IPS-NIHi7 (cell line): ENCODE measurements at regions not wholly inside any gene's neighbourhood (a gene's known extent, or its start where the extent isn't known, plus 50 kb on each side); places are given as distances from the start of the nearest gene placed in this dataset.
A peak's percentile ranks its signal among the peaks of the same experiment; 100 is the strongest.

ENCODE experiments used
- DNase-seq: peaks from one replicate; pipeline ENCODE4 v3.0.0; 2012; ENCODE audit warnings: mixed read lengths; ENCODE audit errors: extremely low spot score

GRCh38 chr13:74871369-74872070, 610.4 kb downstream of the TBC1D4 start:
- DNase-seq = no peak

- no peak for DNase-seq
Observed at GRCh38 chr13:74870865-74871264, 611.1 kb downstream of the TBC1D4 start.

- no peak for DNase-seq
Observed at GRCh38 chr13:74869846-74870245, 612.1 kb downstream of the TBC1D4 start.

- DNase-seq = no peak
Observed at GRCh38 chr13:74868049-74868448, 613.9 kb downstream of the TBC1D4 start.

- DNase-seq = no peak
Observed at GRCh38 chr13:74867460-74867859, 614.5 kb downstream of the TBC1D4 start.

GRCh38 chr13:74866101-74866500, 615.9 kb downstream of the TBC1D4 start:
- no peak for DNase-seq

- DNase-seq = no peak
Observed at GRCh38 chr13:74865656-74866055, 616.3 kb downstream of the TBC1D4 start.

- DNase-seq = no peak
Observed at GRCh38 chr13:74860789-74861188, 621.2 kb downstream of the TBC1D4 start.

- no peak for DNase-seq
Observed at GRCh38 chr13:74850893-74851292, 631.1 kb downstream of the TBC1D4 start.

GRCh38 chr13:74847966-74848365, 634.0 kb downstream of the TBC1D4 start:
- no peak for DNase-seq

GRCh38 chr13:74845806-74846205, 636.2 kb downstream of the TBC1D4 start:
- no peak for DNase-seq

- no peak for DNase-seq
Observed at GRCh38 chr13:74841651-74842050, 640.3 kb downstream of the TBC1D4 start.

- DNase-seq = no peak
Observed at GRCh38 chr13:74841123-74841522, 640.8 kb downstream of the TBC1D4 start.

- DNase-seq = no peak
Observed at GRCh38 chr13:74839656-74840055, 642.3 kb downstream of the TBC1D4 start.

- no peak for DNase-seq
Observed at GRCh38 chr13:74838096-74838495, 643.9 kb downstream of the TBC1D4 start.

- no peak for DNase-seq
Observed at GRCh38 chr13:74836628-74837027, 645.3 kb downstream of the TBC1D4 start.

GRCh38 chr13:74835579-74835978, 646.4 kb downstream of the TBC1D4 start:
- no peak for DNase-seq

GRCh38 chr13:74825938-74826246, 656.1 kb downstream of the TBC1D4 start:
- DNase-seq = no peak

GRCh38 chr13:74825152-74825937, 656.6 kb downstream of the TBC1D4 start:
- no peak for DNase-seq

GRCh38 chr13:74820809-74821208, 661.2 kb downstream of the TBC1D4 start:
- peak; percentile 10 for DNase-seq

- no peak for DNase-seq
Observed at GRCh38 chr13:74819549-74819948, 662.4 kb downstream of the TBC1D4 start.

GRCh38 chr13:74816737-74817136, 665.2 kb downstream of the TBC1D4 start:
- DNase-seq = no peak

GRCh38 chr13:74796157-74796556, 662.0 kb upstream of the KLF12 start:
- DNase-seq = no peak
